Astrocyte of the cerebellum (primary cell): ENCODE measurements at regions not wholly inside any gene's neighbourhood (a gene's known extent, or its start where the extent isn't known, plus 50 kb on each side); places are given as distances from the start of the nearest gene placed in this dataset.

ENCODE experiments used
- DNase-seq: peaks from one replicate; pipeline ENCODE4 v3.0.0-alpha.2; 2011; ENCODE audit warnings: low read depth
- H3K4me3 ChIP-seq: 2 replicates; pipeline ENCODE4 v1.5.1; 2011; ENCODE audit warnings: mild to moderate bottlenecking, low read depth, low read length, moderate library complexity
- in situ Hi-C: cut with HindIII; loops from 2 replicates; pipeline ENCODE4 v1.10.0; 2017; ENCODE audit warnings: low sequenced_read_pairs
- TF ChIP-seq, protein P1 (sequence below): IDR thresholded peaks from 2 replicates; pipeline ENCODE4 v1.5.1; 2012; ENCODE audit warnings: low read length, low read depth, moderate library complexity, mild to moderate bottlenecking; ENCODE audit errors: missing control alignments

DNA sequence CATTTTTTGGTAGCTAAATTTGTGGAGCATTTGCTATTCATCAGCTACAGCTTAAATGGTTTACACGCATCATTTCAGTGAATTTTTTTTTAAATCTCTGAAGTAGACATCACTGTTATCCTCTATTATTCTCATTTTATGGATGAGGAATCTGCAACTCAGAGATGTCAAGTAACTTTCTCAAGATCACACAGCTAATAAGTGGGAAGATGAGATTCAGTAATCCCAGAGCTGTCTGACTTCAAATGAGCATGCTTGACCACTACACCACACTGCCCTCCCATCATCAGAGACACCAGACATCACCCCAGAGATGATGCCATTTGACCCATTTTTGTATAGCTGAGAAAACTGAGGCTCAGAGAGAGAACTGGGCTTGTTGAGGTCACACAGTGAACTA lies 116.4 kb downstream of the RRAGC start:
- DNase-seq = no peak
- in situ Hi-C loops = no loop called here
- H3K4me3 ChIP-seq = no peak overlapping the region
- TF ChIP-seq, protein P1, sequence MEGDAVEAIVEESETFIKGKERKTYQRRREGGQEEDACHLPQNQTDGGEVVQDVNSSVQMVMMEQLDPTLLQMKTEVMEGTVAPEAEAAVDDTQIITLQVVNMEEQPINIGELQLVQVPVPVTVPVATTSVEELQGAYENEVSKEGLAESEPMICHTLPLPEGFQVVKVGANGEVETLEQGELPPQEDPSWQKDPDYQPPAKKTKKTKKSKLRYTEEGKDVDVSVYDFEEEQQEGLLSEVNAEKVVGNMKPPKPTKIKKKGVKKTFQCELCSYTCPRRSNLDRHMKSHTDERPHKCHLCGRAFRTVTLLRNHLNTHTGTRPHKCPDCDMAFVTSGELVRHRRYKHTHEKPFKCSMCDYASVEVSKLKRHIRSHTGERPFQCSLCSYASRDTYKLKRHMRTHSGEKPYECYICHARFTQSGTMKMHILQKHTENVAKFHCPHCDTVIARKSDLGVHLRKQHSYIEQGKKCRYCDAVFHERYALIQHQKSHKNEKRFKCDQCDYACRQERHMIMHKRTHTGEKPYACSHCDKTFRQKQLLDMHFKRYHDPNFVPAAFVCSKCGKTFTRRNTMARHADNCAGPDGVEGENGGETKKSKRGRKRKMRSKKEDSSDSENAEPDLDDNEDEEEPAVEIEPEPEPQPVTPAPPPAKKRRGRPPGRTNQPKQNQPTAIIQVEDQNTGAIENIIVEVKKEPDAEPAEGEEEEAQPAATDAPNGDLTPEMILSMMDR = no peak

DNA sequence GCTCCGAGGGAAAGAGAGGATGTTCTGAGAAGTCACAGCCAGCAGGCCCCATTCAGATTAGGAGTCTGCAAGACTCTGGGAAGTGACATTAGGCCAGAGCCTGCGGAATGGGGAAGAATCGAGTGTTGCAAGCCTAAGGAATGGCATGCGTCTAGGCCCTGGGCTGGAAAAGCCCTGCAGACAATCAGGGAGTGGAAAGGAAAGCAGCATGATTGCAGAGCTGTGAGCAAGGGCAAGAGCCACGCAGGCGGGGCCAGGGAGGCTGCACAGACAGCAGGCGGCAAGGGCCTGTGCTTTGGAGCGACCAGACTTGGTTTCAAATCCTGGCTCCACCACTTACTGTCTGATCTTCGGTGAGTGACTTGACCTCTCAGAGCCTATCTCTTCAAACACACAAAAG lies 118.2 kb downstream of the RRAGC start:
- no peak for DNase-seq
- in situ Hi-C loops = no loop called here
- TF ChIP-seq, protein P1 = no peak
- H3K4me3 ChIP-seq = no peak overlapping the region

DNA sequence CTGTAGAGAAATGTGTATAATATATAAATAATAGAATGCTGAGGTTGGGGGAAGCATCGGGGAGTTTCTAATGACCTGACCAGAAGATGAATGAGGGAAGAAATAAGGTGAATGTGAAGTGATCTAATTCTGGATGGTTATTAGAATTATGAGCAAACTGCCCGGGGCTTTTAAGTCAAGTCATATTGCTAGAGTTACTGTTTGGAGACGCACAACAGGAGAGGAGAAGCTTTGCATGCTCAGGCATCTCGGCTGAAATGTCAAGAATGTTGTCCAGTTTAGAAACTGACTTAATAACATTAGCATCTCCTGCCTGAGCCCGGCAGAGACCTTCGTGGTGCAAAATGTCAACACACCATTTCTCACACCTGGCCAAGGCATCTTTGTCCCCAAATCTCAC lies 119.1 kb downstream of the RRAGC start:
- in situ Hi-C loops = no loop called here
- TF ChIP-seq, protein P1 = no peak
- no peak overlapping the region for H3K4me3 ChIP-seq
- DNase-seq = no peak

DNA sequence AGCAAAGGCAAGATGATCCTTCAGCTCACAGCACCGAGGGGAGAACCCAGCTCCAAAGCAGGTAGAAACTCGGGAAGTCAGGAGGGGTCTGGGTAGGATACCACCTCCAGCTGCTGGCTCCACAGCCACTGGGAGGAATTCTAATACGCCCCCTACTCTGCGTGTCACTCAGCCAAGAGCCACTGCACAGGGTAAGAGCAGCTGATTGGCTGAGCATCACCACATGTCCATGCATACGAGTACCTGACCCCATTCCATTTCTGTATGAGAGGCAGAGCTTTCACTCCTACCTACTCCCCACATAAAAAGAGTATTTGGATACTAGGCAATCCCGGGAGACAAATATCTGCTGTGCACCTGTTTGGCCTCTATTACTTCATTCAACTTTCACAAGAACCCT lies 121.4 kb downstream of the RRAGC start:
- H3K4me3 ChIP-seq = no peak overlapping the region
- in situ Hi-C loops = no loop called here
- TF ChIP-seq, protein P1 = no peak
- no peak for DNase-seq

DNA sequence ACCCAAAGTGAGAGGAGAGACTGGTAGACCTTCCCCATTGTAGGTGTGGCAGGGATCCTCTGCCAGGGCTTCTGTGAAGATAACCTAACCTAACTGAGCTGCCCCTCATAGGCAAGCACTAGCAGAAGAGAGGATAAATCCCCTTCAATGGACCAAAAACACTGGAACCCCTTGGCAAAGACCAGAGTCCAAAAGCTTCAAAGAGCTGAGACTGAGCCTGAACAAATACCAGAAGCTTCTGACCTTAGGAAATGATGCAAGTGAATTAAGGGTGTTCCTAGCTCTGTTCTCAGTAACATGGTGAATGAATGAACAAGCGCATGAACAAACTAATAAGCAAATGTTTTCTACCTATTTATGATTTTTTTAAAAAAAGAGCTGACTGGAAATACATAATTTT lies 123.2 kb downstream of the RRAGC start:
- H3K4me3 ChIP-seq = no peak overlapping the region
- DNase-seq = no peak
- in situ Hi-C loops = no loop called here
- TF ChIP-seq, protein P1 = no peak

DNA sequence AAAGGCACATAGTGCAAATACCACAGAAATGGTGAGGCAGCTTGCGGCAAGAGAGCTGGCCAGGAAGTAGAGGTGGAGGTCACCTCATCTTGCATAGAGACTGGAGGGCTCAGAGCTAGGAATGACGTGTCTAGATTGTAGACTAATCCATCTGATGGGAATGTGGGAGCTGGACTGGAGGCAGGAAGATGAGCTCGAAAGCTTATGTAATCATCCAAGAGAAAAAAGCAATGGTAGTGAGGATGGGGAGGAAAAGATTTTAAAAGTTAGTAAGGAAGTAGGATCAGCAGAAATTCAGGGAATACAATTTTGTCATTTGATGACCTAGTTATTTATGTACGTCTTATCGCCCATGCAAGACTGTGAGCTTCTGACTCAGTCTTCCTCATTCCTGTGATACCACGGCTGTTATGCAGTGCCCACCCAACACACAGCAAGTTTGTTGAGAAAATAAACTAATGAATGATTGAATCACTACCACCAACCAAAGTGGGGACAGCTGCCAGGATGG lies 123.9 kb downstream of the RRAGC start:
- DNase-seq = peak; percentile 16
- in situ Hi-C loops = no loop called here
- no peak overlapping the region for H3K4me3 ChIP-seq
- TF ChIP-seq, protein P1 = no peak

DNA sequence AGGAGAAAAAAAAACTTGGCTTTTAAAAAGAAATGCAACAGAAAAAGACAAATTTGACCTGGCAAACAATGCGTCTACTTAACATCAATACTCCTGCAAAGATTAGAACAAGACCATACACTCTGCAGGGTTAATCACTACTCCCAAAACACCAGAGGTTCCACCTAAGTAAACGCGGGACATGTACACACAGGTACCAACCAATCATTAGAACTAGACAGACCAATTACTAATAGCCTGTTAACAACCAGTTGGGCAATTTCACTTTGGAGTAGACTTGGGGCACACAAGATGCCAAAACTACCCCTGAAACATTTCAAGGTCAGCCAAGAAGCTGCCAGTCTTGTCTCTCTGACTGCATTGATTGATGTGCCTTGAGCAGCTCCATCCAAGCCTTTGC lies 125.8 kb downstream of the RRAGC start:
- in situ Hi-C loops = no loop called here
- DNase-seq = no peak
- TF ChIP-seq, protein P1 = no peak
- no peak overlapping the region for H3K4me3 ChIP-seq
